GM12878 (cell line): ENCODE measurements at regions not wholly inside any gene's neighbourhood (a gene's known extent, or its start where the extent isn't known, plus 50 kb on each side); places are given as distances from the start of the nearest gene placed in this dataset.

Experiments
- ATAC-seq: fragments of 200-7000 bp; cut with Tn5 transposase; 3 replicates; pipeline ENCODE4 v1.9.1; 2020; ENCODE audit warnings: mild to moderate bottlenecking, moderate library complexity
- BruUV-seq: library from RNA; stranded (reverse); fragments of 400-500 nt; replicated peaks from 2 replicates; lab custom pipeline; 2021; lab: Mats Ljungman, UMichigan
- CTCF ChIA-PET: fragments of 300-600 bp; sonication (Branson Sonifier 250); formaldehyde crosslinking; extraction: SDS; loops from one replicate; lab custom pipeline; 2021; ENCODE audit warnings: inconsistent platforms; lab: Yijun Ruan, JAX
- POLR2A ChIA-PET: fragments of 350-600 bp; formaldehyde crosslinking; extraction: SDS; loops from one replicate; lab custom pipeline; 2021; ENCODE audit warnings: inconsistent platforms; lab: Charles Lee
- RAD21 ChIA-PET: fragments of 300-600 bp; sonication (Branson Sonifier 250); formaldehyde crosslinking; loops from one replicate; lab custom pipeline; 2023; ENCODE audit warnings: antibody characterized with exemption; ENCODE audit not compliant: unreplicated experiment; lab: Charles Lee
- SMC1A ChIA-PET: fragments of 300-600 bp; sonication (Branson Sonifier 250); formaldehyde crosslinking; loops from one replicate; lab custom pipeline; 2023; ENCODE audit not compliant: unreplicated experiment, uncharacterized antibody; lab: Charles Lee
- DNase-seq: peaks from one replicate; pipeline ENCODE4 v3.0.0-alpha.2; 2011; ENCODE audit warnings: low read depth, low spot score
- FAIRE-seq: peaks from 3 replicates; lab custom pipeline; 2011; peaks lifted over from hg19 to GRCh38; lab: Jason Lieb, UNC
- H2AFZ ChIP-seq: 2 replicates; pipeline ENCODE4 v1.6.0; 2011; ENCODE audit warnings: low read depth, low read length, control low read depth; ENCODE audit not compliant: control insufficient read depth
- H3K27ac ChIP-seq: 2 replicates; pipeline ENCODE4 v1.5.1; 2011; ENCODE audit warnings: control low read depth; ENCODE audit not compliant: control insufficient read depth, insufficient read depth
- H3K27me3 ChIP-seq, 2 experiments: replicated peaks in 1 of 2; 2 replicates each; pipeline versions ENCODE4 v1.6.0 to v1.6.1; 2011; ENCODE audit warnings: low read length in 1 of 2; ENCODE audit not compliant: control insufficient read depth in 2 of 2, insufficient read depth in 2 of 2
- H3K36me3 ChIP-seq, 2 experiments: 2 replicates each; pipeline ENCODE4 v1.5.1; 2011; ENCODE audit warnings: low read length in 1 of 2; ENCODE audit not compliant: control insufficient read depth in 2 of 2, insufficient read depth in 2 of 2
- H3K4me1 ChIP-seq: 2 replicates; pipeline ENCODE4 v1.6.1; 2011; ENCODE audit warnings: mild to moderate bottlenecking, low read length, moderate library complexity, mixed read lengths; ENCODE audit not compliant: control insufficient read depth, insufficient read depth
- H3K4me2 ChIP-seq: 2 replicates; pipeline ENCODE4 v1.6.0; 2011; ENCODE audit warnings: control low read depth; ENCODE audit not compliant: control insufficient read depth, insufficient read depth
- H3K4me3 ChIP-seq: fragments of 200-600 bp; sonication (generic); 2 replicates; pipeline ENCODE4 v1.5.1; 2016
- H3K79me2 ChIP-seq: 2 replicates; pipeline ENCODE4 v1.6.0; 2011; ENCODE audit warnings: low read length; ENCODE audit not compliant: control insufficient read depth, insufficient read depth
- H3K9ac ChIP-seq: 2 replicates; pipeline ENCODE4 v1.8.0; 2011; ENCODE audit warnings: low read length, control low read depth, mixed read lengths; ENCODE audit not compliant: control insufficient read depth, insufficient read depth
- H3K9me3 ChIP-seq: replicated peaks from 3 replicates; pipeline ENCODE4 v1.5.1; 2011; ENCODE audit warnings: mild to moderate bottlenecking, low read length; ENCODE audit not compliant: control insufficient read depth, insufficient read depth
- H4K20me1 ChIP-seq: 2 replicates; pipeline ENCODE4 v1.6.0; 2011; ENCODE audit not compliant: control insufficient read depth, insufficient read depth
- BHLHE40 ChIP-seq, 2 experiments: fragments of 450-650 bp in 1 of 2; IDR thresholded peaks; 2 replicates each; pipeline ENCODE4 v1.6.1; 2011 to 2017; ENCODE audit warnings: low read depth in 2 of 2, borderline replicate concordance in 1 of 2, improper control_type of control experiment in 1 of 2, low read length in 1 of 2, mild to moderate bottlenecking in 1 of 2
- CBX5 ChIP-seq: sonication (generic); IDR thresholded peaks from 2 replicates; pipeline ENCODE4 v1.6.1; 2016; ENCODE audit warnings: low read depth, moderate library complexity, mild to moderate bottlenecking, inconsistent platforms
- FOXM1 ChIP-seq: IDR thresholded peaks from 2 replicates; pipeline ENCODE4 v1.6.1; 2012; ENCODE audit warnings: low read depth, mild to moderate bottlenecking, inconsistent platforms, low read length, moderate library complexity
- IRF4 ChIP-seq: IDR thresholded peaks from 2 replicates; pipeline ENCODE4 v1.6.1; 2011; ENCODE audit warnings: low read depth, low read length
- IRF5 ChIP-seq: fragments of 450-650 bp; IDR thresholded peaks from 2 replicates; pipeline ENCODE4 v1.6.1; 2017; ENCODE audit warnings: borderline replicate concordance
- JUNB ChIP-seq: IDR thresholded peaks from 2 replicates; pipeline ENCODE4 v1.6.1; 2016; ENCODE audit warnings: antibody characterized with exemption, mild to moderate bottlenecking
- KDM1A ChIP-seq: fragments of 200-600 bp; sonication (generic); IDR thresholded peaks from 2 replicates; pipeline ENCODE4 v1.6.1; 2016; ENCODE audit warnings: borderline replicate concordance
- LARP7 ChIP-seq: fragments of 450-650 bp; IDR thresholded peaks from 2 replicates; pipeline ENCODE4 v1.6.1; 2017; ENCODE audit warnings: mild to moderate bottlenecking
- MEF2A ChIP-seq: IDR thresholded peaks from 2 replicates; pipeline ENCODE4 v1.6.1; 2011; ENCODE audit warnings: low read depth, mild to moderate bottlenecking, low read length, moderate library complexity; ENCODE audit not compliant: insufficient read depth
- MXI1 ChIP-seq: fragments of 150-350 bp; IDR thresholded peaks from 2 replicates; pipeline ENCODE4 v1.6.1; 2011; ENCODE audit warnings: low read depth, mild to moderate bottlenecking, inconsistent platforms, low read length, improper control_type of control experiment
- NBN ChIP-seq: fragments of 450-650 bp; IDR thresholded peaks from 2 replicates; pipeline ENCODE4 v1.6.1; 2016
- PML ChIP-seq: IDR thresholded peaks from 2 replicates; pipeline ENCODE4 v1.6.1; 2012; ENCODE audit warnings: low read length, inconsistent platforms
- SKIL ChIP-seq: fragments of 450-650 bp; IDR thresholded peaks from 2 replicates; pipeline ENCODE4 v1.6.1; 2017; ENCODE audit warnings: mild to moderate bottlenecking, low read depth, inconsistent platforms; ENCODE audit not compliant: poor library complexity, severe bottlenecking
- SMAD5 ChIP-seq: IDR thresholded peaks from 2 replicates; pipeline ENCODE4 v1.6.1; 2016; ENCODE audit warnings: antibody characterized with exemption, low read depth
- SREBF2 ChIP-seq: IDR thresholded peaks from 2 replicates; pipeline ENCODE4 v1.6.1; 2012; ENCODE audit warnings: mild to moderate bottlenecking, low read length
- STAT3 ChIP-seq: IDR thresholded peaks from 2 replicates; pipeline ENCODE4 v1.6.1; 2011; ENCODE audit warnings: low read depth, low read length, improper control_type of control experiment
- USF1 ChIP-seq: IDR thresholded peaks from 2 replicates; pipeline ENCODE4 v1.6.1; 2011; ENCODE audit warnings: borderline replicate concordance, low read depth, mild to moderate bottlenecking, moderate library complexity, mixed read lengths, low read length; ENCODE audit not compliant: insufficient read depth; ENCODE audit errors: extremely low read length
- YY1 ChIP-seq: IDR thresholded peaks from 2 replicates; pipeline ENCODE4 v1.6.1; 2011; ENCODE audit warnings: low read depth, mild to moderate bottlenecking, low read length
- WGBS: methylation state at CpG from one replicate; pipeline ENCODE4 v1.1.6; 2016; ENCODE audit warnings: low lambda C conversion rate; ENCODE audit not compliant: insufficient replicate concordance, insufficient coverage; ENCODE audit errors: missing lambda C conversion rate; 5-methylcytosine and 5-hydroxymethylcytosine counted together
- in situ Hi-C: fragments of 300-500 bp; cut with MboI; formaldehyde crosslinking; loops from 9 replicates; pipeline ENCODE4 v1.14.3; 2018; ENCODE audit warnings: mixed read lengths
- intact Hi-C: fragments of 100-400 bp; cut with micrococcal nuclease; formaldehyde crosslinking; loops from one replicate; pipeline ENCODE4 v1.14.2; 2022; ENCODE audit not compliant: unreplicated experiment

- TF ChIP-seq MXI1 (no peak), BHLHE40 (IDR thresholded peaks at IDR 0.05; ENCODE audit: borderline replicate concordance in 1 of 2, low read depth in 2 of 2, low read length in 1 of 2) (no peak), JUNB (no peak), NBN (no peak), USF1 (no peak), KDM1A (no peak), FOXM1 (no peak), SREBF2 (no peak), IRF4 (no peak), SMAD5 (no peak), IRF5 (no peak), STAT3 (no peak), SKIL (no peak), YY1 (no peak), PML (no peak), CBX5 (no peak), LARP7 (no peak), MEF2A (no peak)
- no peak for DNase-seq
- H4K20me1 ChIP-seq, result no peaks in the 10 kb centered on the region
- no peak overlapping the region for H3K27ac ChIP-seq
- BruUV-seq, result no TSS peak
- no peak overlapping the region for H3K4me2 ChIP-seq
- RAD21 ChIA-PET, result no interaction called here
- no peak overlapping the region for H2AFZ ChIP-seq
- no peaks in the 10 kb centered on the region for H3K36me3 ChIP-seq
- intact Hi-C loops, result no loop called here
- in situ Hi-C loops, result no loop called here
- CTCF ChIA-PET, result no interaction called here
- POLR2A ChIA-PET, result no interaction called here
- WGBS, result 58% methylated on average over 10 of the region's 10 CpGs
- ATAC-seq, result no peak
- H3K4me3 ChIP-seq, result no peak overlapping the region
- H3K27me3 ChIP-seq, result no peaks in the 10 kb centered on the region
- no peaks in the 10 kb centered on the region for H3K4me1 ChIP-seq
- H3K79me2 ChIP-seq, result no peaks in the 10 kb centered on the region
- no peak overlapping the region for H3K9ac ChIP-seq
- SMC1A ChIA-PET, result no interaction called here
- no peaks in the 10 kb centered on the region for H3K9me3 ChIP-seq
- FAIRE-seq, result no peak
These were observed 88.2 kb downstream of the KLHL28 start for GRCh38 chr14:44873536-44873935.
